ENCODE measurements at regions not wholly inside any gene's neighbourhood (a gene's known extent, or its start where the extent isn't known, plus 50 kb on each side); places are given as distances from the start of the nearest gene placed in this dataset.
"Not testable (repeated sequence)": the region's sequence is repeated elsewhere in the genome, so short reads cannot be mapped to it uniquely, and the experiment has no call there.

DNA sequence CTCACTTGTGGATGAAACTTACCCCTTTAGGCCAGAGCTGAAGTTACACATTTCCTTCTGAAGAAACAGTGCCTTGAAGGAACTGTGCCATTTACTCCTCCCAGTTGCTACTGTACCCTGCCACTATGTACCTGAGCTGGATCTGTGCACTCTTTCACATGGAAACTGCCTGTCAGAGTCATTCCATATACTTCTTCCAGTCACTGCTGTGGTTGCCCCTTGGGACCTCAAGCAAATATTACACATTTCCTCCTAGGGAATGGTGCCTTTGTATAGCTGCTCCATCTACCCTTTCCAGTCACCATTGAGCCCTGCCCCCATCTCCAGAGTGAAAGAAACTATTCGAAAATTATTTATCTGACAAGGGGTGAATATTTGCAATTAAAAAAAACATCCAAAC, 1328.3 kb downstream of the TECRL start:
- Histone ChIP-seq H3K4me1 (no peaks in the 10 kb centered on the region), H3K9me3 (no peaks in the 10 kb centered on the region), H3K27me3 (no peaks in the 10 kb centered on the region), H3K4me3 (no peak overlapping the region), H3K27ac (no peak overlapping the region), H3K36me3 (no peaks in the 10 kb centered on the region)
- no peak for TF ChIP-seq POLR2AphosphoS5 (IDR thresholded peaks at IDR 0.05; ENCODE audit: insufficient read depth in 1 of 2, low read depth in 1 of 2)
- TF ChIP-seq, protein P1, sequence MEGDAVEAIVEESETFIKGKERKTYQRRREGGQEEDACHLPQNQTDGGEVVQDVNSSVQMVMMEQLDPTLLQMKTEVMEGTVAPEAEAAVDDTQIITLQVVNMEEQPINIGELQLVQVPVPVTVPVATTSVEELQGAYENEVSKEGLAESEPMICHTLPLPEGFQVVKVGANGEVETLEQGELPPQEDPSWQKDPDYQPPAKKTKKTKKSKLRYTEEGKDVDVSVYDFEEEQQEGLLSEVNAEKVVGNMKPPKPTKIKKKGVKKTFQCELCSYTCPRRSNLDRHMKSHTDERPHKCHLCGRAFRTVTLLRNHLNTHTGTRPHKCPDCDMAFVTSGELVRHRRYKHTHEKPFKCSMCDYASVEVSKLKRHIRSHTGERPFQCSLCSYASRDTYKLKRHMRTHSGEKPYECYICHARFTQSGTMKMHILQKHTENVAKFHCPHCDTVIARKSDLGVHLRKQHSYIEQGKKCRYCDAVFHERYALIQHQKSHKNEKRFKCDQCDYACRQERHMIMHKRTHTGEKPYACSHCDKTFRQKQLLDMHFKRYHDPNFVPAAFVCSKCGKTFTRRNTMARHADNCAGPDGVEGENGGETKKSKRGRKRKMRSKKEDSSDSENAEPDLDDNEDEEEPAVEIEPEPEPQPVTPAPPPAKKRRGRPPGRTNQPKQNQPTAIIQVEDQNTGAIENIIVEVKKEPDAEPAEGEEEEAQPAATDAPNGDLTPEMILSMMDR (IDR thresholded peaks at IDR 0.05): no peak
- TF ChIP-seq POLR2A (IDR thresholded peaks at IDR 0.05): no peak
- DNase-seq (ENCODE audit: extremely low spot score in 2 of 2): no peak
- intact Hi-C loops (cut with DNase I): no loop called here

DNA sequence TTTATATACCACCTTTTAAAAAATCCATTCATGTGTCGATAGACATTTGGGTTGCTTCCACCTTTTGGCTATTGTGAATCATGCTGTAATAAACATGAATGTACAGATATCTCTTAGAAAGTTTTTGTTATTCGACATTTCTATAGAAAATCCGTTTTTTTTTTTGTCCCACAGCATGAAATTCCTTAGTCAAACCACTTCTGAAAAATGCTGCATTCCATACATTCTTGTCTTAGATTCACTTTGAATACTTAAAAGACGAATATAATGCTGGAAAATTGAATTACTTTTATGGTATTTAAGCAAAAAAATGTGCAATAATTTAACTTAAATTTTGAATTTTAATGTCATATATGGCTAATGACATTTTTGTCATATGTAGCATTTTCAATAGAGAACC, 1345.5 kb downstream of the TECRL start:
- no peaks in the 10 kb centered on the region for H3K9me3 ChIP-seq
- intact Hi-C loops (cut with DNase I): no loop called here
- no peak overlapping the region for H3K27ac ChIP-seq
- H3K4me3 ChIP-seq: no peak overlapping the region
- TF ChIP-seq POLR2AphosphoS5 (IDR thresholded peaks at IDR 0.05; ENCODE audit: insufficient read depth in 1 of 2, low read depth in 1 of 2): no peak
- no peak for TF ChIP-seq POLR2A (IDR thresholded peaks at IDR 0.05)
- TF ChIP-seq, protein P1 (IDR thresholded peaks at IDR 0.05): no peak
- H3K4me1 ChIP-seq: no peaks in the 10 kb centered on the region
- DNase-seq (ENCODE audit: extremely low spot score in 2 of 2): no peak
- no peaks in the 10 kb centered on the region for H3K27me3 ChIP-seq
- no peaks in the 10 kb centered on the region for H3K36me3 ChIP-seq

DNA sequence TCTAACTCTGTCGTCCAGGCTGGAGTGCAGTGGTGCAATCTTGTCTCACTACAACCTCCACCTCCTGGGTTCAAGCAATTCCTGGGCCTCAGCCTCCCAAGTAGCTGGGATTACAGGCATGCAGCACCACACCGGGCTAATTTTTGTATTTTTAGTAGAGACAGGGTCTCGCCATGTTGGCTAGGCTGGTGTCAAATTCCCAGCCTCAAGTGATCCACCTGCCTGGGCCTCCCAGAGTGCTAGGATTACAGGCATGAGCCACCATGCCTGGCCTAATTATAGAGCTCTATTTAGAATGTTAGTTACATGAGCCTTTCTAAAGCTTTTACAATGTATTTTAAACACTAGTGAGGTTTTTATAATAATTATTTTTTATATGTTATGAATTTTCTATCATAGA, 1346.4 kb downstream of the TECRL start:
- H3K36me3 ChIP-seq; H3K4me1 ChIP-seq; intact Hi-C loops (cut with DNase I); H3K4me3 ChIP-seq; DNase-seq (ENCODE audit: extremely low spot score in 2 of 2); H3K27ac ChIP-seq; H3K9me3 ChIP-seq; H3K27me3 ChIP-seq: not testable (repeated sequence)

DNA sequence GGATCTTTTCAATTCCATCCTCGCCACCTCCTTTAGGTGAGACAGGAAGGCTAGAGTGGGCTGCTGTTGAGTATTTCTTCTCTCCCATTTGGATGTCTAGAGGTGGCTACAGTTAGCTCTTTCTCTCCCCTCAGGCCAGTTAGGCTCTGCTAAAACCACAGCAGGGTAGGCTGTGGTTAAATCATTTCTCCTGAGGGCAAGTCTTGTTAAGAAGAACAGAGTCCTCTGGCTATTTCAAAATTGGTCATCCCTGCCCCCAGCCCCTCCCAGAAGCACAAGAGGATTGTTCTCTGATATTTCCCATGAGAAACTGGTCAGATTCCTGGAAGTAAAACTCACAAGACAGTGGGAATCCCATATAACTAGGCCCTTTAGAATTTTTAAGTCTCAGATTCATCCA, 1359.5 kb downstream of the TECRL start:
- no peak for DNase-seq (ENCODE audit: extremely low spot score in 2 of 2)
- H3K9me3 ChIP-seq: no peaks in the 10 kb centered on the region
- no peak overlapping the region for H3K27ac ChIP-seq
- TF ChIP-seq POLR2AphosphoS5 (IDR thresholded peaks at IDR 0.05; ENCODE audit: insufficient read depth in 1 of 2, low read depth in 1 of 2) (no peak), POLR2A (IDR thresholded peaks at IDR 0.05) (no peak)
- TF ChIP-seq, protein P1 (IDR thresholded peaks at IDR 0.05): no peak
- H3K27me3 ChIP-seq: no peaks in the 10 kb centered on the region
- no peaks in the 10 kb centered on the region for H3K36me3 ChIP-seq
- H3K4me3 ChIP-seq: no peak overlapping the region
- intact Hi-C loops (cut with DNase I): no loop called here
- no peaks in the 10 kb centered on the region for H3K4me1 ChIP-seq

DNA sequence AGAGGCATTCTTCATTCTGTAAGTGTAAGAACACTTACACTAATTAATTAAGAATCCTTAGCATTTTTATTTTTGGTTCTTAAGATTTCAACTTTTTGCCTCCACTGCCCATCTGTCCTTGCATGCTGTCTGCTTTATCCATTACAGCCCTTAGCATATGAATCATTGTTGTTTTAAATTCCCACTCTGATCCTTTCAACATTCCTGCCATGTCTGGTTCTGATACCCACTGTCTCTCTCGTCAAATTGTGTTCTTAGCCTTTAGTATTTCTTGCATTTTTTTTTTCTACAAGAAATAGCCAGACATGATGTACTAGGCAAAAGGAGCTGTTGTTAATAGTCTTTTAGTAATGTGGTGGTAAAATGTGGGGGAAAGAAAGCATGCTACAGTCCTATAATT, 1360.0 kb downstream of the TECRL start:
- H3K4me3 ChIP-seq: no peak overlapping the region

More for the DNA sequence above, 1360.0 kb downstream of the TECRL start:
- Histone ChIP-seq H3K4me1 (no peaks in the 10 kb centered on the region), H3K36me3 (no peaks in the 10 kb centered on the region), H3K27ac (no peak overlapping the region), H3K9me3 (no peaks in the 10 kb centered on the region), H3K27me3 (no peaks in the 10 kb centered on the region)
- intact Hi-C loops (cut with DNase I): no loop called here
- TF ChIP-seq POLR2AphosphoS5 (IDR thresholded peaks at IDR 0.05; ENCODE audit: insufficient read depth in 1 of 2, low read depth in 1 of 2) (no peak), POLR2A (IDR thresholded peaks at IDR 0.05) (no peak)
- TF ChIP-seq, protein P1 (IDR thresholded peaks at IDR 0.05): no peak
- no peak for DNase-seq (ENCODE audit: extremely low spot score in 2 of 2)
